Kidney (tissue), 13 donors: ENCODE measurements at regions not wholly inside any gene's neighbourhood (a gene's known extent, or its start where the extent isn't known, plus 50 kb on each side); places are given as distances from the start of the nearest gene placed in this dataset.
"Not testable (repeated sequence)": the region's sequence is repeated elsewhere in the genome, so short reads cannot be mapped to it uniquely, and the experiment has no call there.

Experiments
- DNase-seq, 5 donors: peaks; one replicate each; pipeline ENCODE4 v3.0.0-alpha.2; 2013 to 2020
- FAIRE-seq: peaks from 2 replicates; lab custom pipeline; 2012; peaks lifted over from hg19 to GRCh38; lab: Jason Lieb, UNC
- H3K27ac ChIP-seq, 2 donors: one replicate each; pipeline ENCODE4 v1.7.0; 2013; ENCODE audit warnings: low read depth in 2 of 2, low read length in 2 of 2, inconsistent platforms in 1 of 2
- H3K27me3 ChIP-seq: one replicate; pipeline ENCODE4 v1.7.1; 2013; ENCODE audit warnings: low read length, inconsistent platforms; ENCODE audit not compliant: control insufficient read depth, insufficient read depth
- H3K36me3 ChIP-seq, 3 donors: one replicate each; pipeline versions ENCODE4 v1.7.0 to v1.7.1; 2013; ENCODE audit warnings: low read length in 3 of 3, control low read depth in 1 of 3, inconsistent platforms in 1 of 3; ENCODE audit not compliant: insufficient read depth in 3 of 3, control insufficient read depth in 2 of 3
- H3K4me1 ChIP-seq, 3 donors: one replicate each; pipeline versions ENCODE4 v1.7.0 to v1.7.1; 2013; ENCODE audit warnings: low read length in 3 of 3, inconsistent platforms in 1 of 3, low read depth in 1 of 3; ENCODE audit not compliant: control insufficient read depth in 2 of 3, insufficient read depth in 2 of 3
- H3K4me3 ChIP-seq, 3 donors: one replicate each; pipeline versions ENCODE4 v1.7.0 to v1.8.1; 2013; ENCODE audit warnings: low read length in 3 of 3, control low read depth in 1 of 3, inconsistent platforms in 1 of 3
- H3K9ac ChIP-seq, 3 donors: one replicate each; pipeline versions ENCODE4 v1.7.0 to v1.7.1; 2013; ENCODE audit warnings: low read length in 3 of 3, control low read depth in 1 of 3, inconsistent platforms in 1 of 3
- H3K9me3 ChIP-seq, 3 donors: one replicate each; pipeline versions ENCODE4 v1.7.0 to v1.7.1; 2013; ENCODE audit warnings: low read length in 3 of 3, control low read depth in 1 of 3, inconsistent platforms in 1 of 3; ENCODE audit not compliant: control insufficient read depth in 2 of 3, insufficient read depth in 1 of 3
- CTCF ChIP-seq: IDR thresholded peaks from 3 replicates; pipeline ENCODE4 v1.5.1; 2012; ENCODE audit warnings: mild to moderate bottlenecking, moderate library complexity, borderline replicate concordance; ENCODE audit not compliant: insufficient read depth; ENCODE audit errors: extremely low read depth
- intact Hi-C: fragments of 100-400 bp; cut with DNase I; formaldehyde crosslinking; loops from one replicate; pipeline ENCODE4 v1.11.1; 2022
- donor health status: control.
- donor health status: control.
- donor health status: control.
- donor health status: control.
- donor health status: control.
- donor health status: DM: yes; HTN: yes; CAD: no.
- donor health status: Normal renal cell carcinoma (clear cell type).

- TF ChIP-seq CTCF, result no peak
- intact Hi-C loops, result no loop called here
- Histone ChIP-seq H3K4me1 (no peaks in the 10 kb centered on the region), H3K4me3 (no peak overlapping the region), H3K27ac (no peak overlapping the region), H3K9me3 (peaks cover 0 to 7% (median 0%) of the 10 kb centered on the region in 3 donors), H3K36me3 (no peaks in the 10 kb centered on the region), H3K9ac (no peak overlapping the region), H3K27me3 (no peaks in the 10 kb centered on the region)
- FAIRE-seq (no peak), DNase-seq (no peak)
Measured at GRCh38 chr4:159705334-159705733, 602.5 kb downstream of the RAPGEF2 start.

GRCh38 chr4:159706704-159707103 lies 603.8 kb downstream of the RAPGEF2 start:
- Histone ChIP-seq H3K27ac (no peak overlapping the region), H3K36me3 (no peaks in the 10 kb centered on the region), H3K4me3 (no peak overlapping the region), H3K9me3 (peaks cover 0 to 4% (median 0%) of the 10 kb centered on the region in 3 donors), H3K27me3 (no peaks in the 10 kb centered on the region), H3K9ac (no peak overlapping the region), H3K4me1 (no peaks in the 10 kb centered on the region)
- DNase-seq (no peak), FAIRE-seq (no peak)
- no peak for TF ChIP-seq CTCF
- intact Hi-C loops, result no loop called here

GRCh38 chr4:159715180-159715579 lies 612.3 kb downstream of the RAPGEF2 start:
- H3K4me1 ChIP-seq, H3K36me3 ChIP-seq, FAIRE-seq, H3K9ac ChIP-seq, H3K27me3 ChIP-seq, H3K4me3 ChIP-seq, DNase-seq, intact Hi-C loops, H3K27ac ChIP-seq, H3K9me3 ChIP-seq: not testable (repeated sequence)

- Histone ChIP-seq H3K36me3 (no peaks in the 10 kb centered on the region), H3K9me3 (no peaks in the 10 kb centered on the region), H3K9ac (no peak overlapping the region), H3K4me1 (no peaks in the 10 kb centered on the region), H3K27me3 (no peaks in the 10 kb centered on the region), H3K4me3 (no peak overlapping the region), H3K27ac (no peak overlapping the region)
- DNase-seq (no peak), FAIRE-seq (no peak)
- intact Hi-C loops, result no loop called here
- no peak for TF ChIP-seq CTCF
Measured at GRCh38 chr4:159719531-159719930, 616.7 kb downstream of the RAPGEF2 start.
